Naive thymus-derived CD4-positive, alpha-beta T cell (primary cell): ENCODE measurements at regions not wholly inside any gene's neighbourhood (a gene's known extent, or its start where the extent isn't known, plus 50 kb on each side); places are given as distances from the start of the nearest gene placed in this dataset.

Experiments
- ATAC-seq: fragments of 150-1000 bp; cut with Tn5 transposase; 2 replicates; pipeline ENCODE4 v1.10.0; 2021; ENCODE audit warnings: mild to moderate bottlenecking, moderate library complexity
- CTCF ChIA-PET: fragments of 350-600 bp; sonication (Branson Sonifier 250); formaldehyde crosslinking; loops from one replicate; lab custom pipeline; 2021; ENCODE audit warnings: antibody characterized with exemption; lab: Charles Lee
- POLR2A ChIA-PET: fragments of 350-600 bp; sonication (Branson Sonifier 250); formaldehyde crosslinking; loops from one replicate; lab custom pipeline; 2021; ENCODE audit warnings: antibody characterized with exemption, inconsistent platforms; lab: Charles Lee
- DNase-seq, 9 donors: peaks; one replicate each; pipeline versions ENCODE4 v3.0.0 to v3.0.0-alpha.2; 2020 to 2022; ENCODE audit warnings: mixed read lengths in 1 of 9
- H3K27ac ChIP-seq: one replicate; pipeline ENCODE4 v1.7.0; 2013; ENCODE audit warnings: mild to moderate bottlenecking, low read depth, low read length, moderate library complexity
- H3K27me3 ChIP-seq, 2 donors: one replicate each; pipeline ENCODE4 v1.7.0; 2013; ENCODE audit warnings: low read length in 2 of 2, mild to moderate bottlenecking in 2 of 2, moderate library complexity in 2 of 2; ENCODE audit not compliant: control insufficient read depth in 2 of 2, insufficient read depth in 2 of 2
- H3K36me3 ChIP-seq, 3 experiments: 1 replicate in 2 of 3; 2 replicates in 1 of 3; pipeline ENCODE4 v1.7.0; 2013; ENCODE audit warnings: low read length in 3 of 3, mild to moderate bottlenecking in 3 of 3, moderate library complexity in 1 of 3; ENCODE audit not compliant: insufficient read depth in 3 of 3, control insufficient read depth in 2 of 3
- H3K4me1 ChIP-seq, 2 donors: one replicate each; pipeline ENCODE4 v1.7.0; 2013; ENCODE audit warnings: low read length in 2 of 2, mild to moderate bottlenecking in 2 of 2, moderate library complexity in 1 of 2; ENCODE audit not compliant: control insufficient read depth in 2 of 2, insufficient read depth in 2 of 2
- H3K4me3 ChIP-seq: 2 replicates; pipeline ENCODE4 v1.7.0; 2013; ENCODE audit warnings: mild to moderate bottlenecking, low read length
- H3K9me3 ChIP-seq, 3 experiments: 1 replicate in 2 of 3; 2 replicates in 1 of 3; pipeline ENCODE4 v1.7.0; 2013; ENCODE audit warnings: low read length in 3 of 3; ENCODE audit not compliant: control insufficient read depth in 2 of 3
- H3K27ac Mint-ChIP-seq, 9 donors: one replicate each; pipeline ENCODE4 v1.8.0; 2020 to 2022; ENCODE audit warnings: mixed read lengths in 9 of 9, mild to moderate bottlenecking in 8 of 9, moderate library complexity in 5 of 9, inconsistent platforms in 2 of 9
- H3K27me3 Mint-ChIP-seq, 5 donors: one replicate each; pipeline ENCODE4 v1.8.0; 2021 to 2022; ENCODE audit warnings: mixed read lengths in 5 of 5, mild to moderate bottlenecking in 1 of 5
- H3K36me3 Mint-ChIP-seq, 5 donors: one replicate each; pipeline ENCODE4 v1.8.0; 2020 to 2022; ENCODE audit warnings: mixed read lengths in 5 of 5, mild to moderate bottlenecking in 3 of 5, inconsistent platforms in 1 of 5
- H3K4me1 Mint-ChIP-seq, 7 donors: one replicate each; pipeline ENCODE4 v1.8.0; 2020 to 2022; ENCODE audit warnings: mixed read lengths in 7 of 7, mild to moderate bottlenecking in 3 of 7, inconsistent platforms in 1 of 7
- H3K4me3 Mint-ChIP-seq, 10 donors: one replicate each; pipeline ENCODE4 v1.8.0; 2020 to 2022; ENCODE audit warnings: mild to moderate bottlenecking in 10 of 10, mixed read lengths in 10 of 10, moderate library complexity in 6 of 10, inconsistent platforms in 2 of 10
- H3K9me3 Mint-ChIP-seq, 11 donors: one replicate each; pipeline ENCODE4 v1.8.0; 2020 to 2022; ENCODE audit warnings: mixed read lengths in 11 of 11, mild to moderate bottlenecking in 4 of 11, inconsistent platforms in 1 of 11, moderate library complexity in 1 of 11
- intact Hi-C, 2 donors: fragments of 100-400 bp; cut with micrococcal nuclease; formaldehyde crosslinking; loops; one replicate each; pipeline ENCODE4 v1.15.1; 2023

- Mint-ChIP-seq H3K27me3 (peaks cover 0 to 16% (median 5%) of the 10 kb centered on the region in 5 donors), H3K4me3 (no peak overlapping the region), H3K9me3 (peaks cover 0 to 3% (median 0%) of the 10 kb centered on the region in 11 donors), H3K27ac (no peak overlapping the region), H3K36me3 (no peaks in the 10 kb centered on the region), H3K4me1 (no peaks in the 10 kb centered on the region)
- ChIA-PET POLR2A (no interaction called here), CTCF (no interaction called here)
- intact Hi-C loops, result no loop called here
- Histone ChIP-seq H3K4me1 (no peaks in the 10 kb centered on the region), H3K9me3 (no peaks in the 10 kb centered on the region), H3K4me3 (no peak overlapping the region), H3K27me3 (no peaks in the 10 kb centered on the region), H3K36me3 (no peaks in the 10 kb centered on the region), H3K27ac (no peak overlapping the region)
- DNase-seq (no peak), ATAC-seq (no peak)
These were observed 405.9 kb downstream of the NXPE2 start for GRCh38 chr11:115084231-115084630.

GRCh38 chr11:115085461-115086210, 407.3 kb downstream of the NXPE2 start:
- H3K4me3 ChIP-seq, result no peak overlapping the region
- peaks cover 0 to 5% (median 0%) of the 10 kb centered on the region in 11 donors for H3K9me3 Mint-ChIP-seq
- intact Hi-C loops, result no loop called here
- no peaks in the 10 kb centered on the region for H3K9me3 ChIP-seq
- H3K27me3 ChIP-seq, result no peaks in the 10 kb centered on the region
- H3K4me3 Mint-ChIP-seq, result no peak overlapping the region
- ChIA-PET CTCF (no interaction called here), POLR2A (no interaction called here)
- H3K27ac ChIP-seq, result no peak overlapping the region
- no peak for DNase-seq
- H3K27ac Mint-ChIP-seq, result no peak overlapping the region
- H3K4me1 ChIP-seq, result no peaks in the 10 kb centered on the region
- H3K36me3 ChIP-seq, result no peaks in the 10 kb centered on the region
- peaks cover 0 to 16% (median 4%) of the 10 kb centered on the region in 5 donors for H3K27me3 Mint-ChIP-seq
- no peaks in the 10 kb centered on the region for H3K36me3 Mint-ChIP-seq
- no peaks in the 10 kb centered on the region for H3K4me1 Mint-ChIP-seq
- no peak for ATAC-seq

- Histone ChIP-seq H3K27me3 (no peaks in the 10 kb centered on the region), H3K4me1 (no peaks in the 10 kb centered on the region), H3K9me3 (no peaks in the 10 kb centered on the region), H3K4me3 (no peak overlapping the region), H3K27ac (no peak overlapping the region), H3K36me3 (no peaks in the 10 kb centered on the region)
- no peaks in the 10 kb centered on the region for H3K4me1 Mint-ChIP-seq
- POLR2A ChIA-PET, result no interaction called here
- peaks cover 0 to 5% (median 0%) of the 10 kb centered on the region in 11 donors for H3K9me3 Mint-ChIP-seq
- no peak for ATAC-seq
- H3K36me3 Mint-ChIP-seq, result no peaks in the 10 kb centered on the region
- intact Hi-C loops, result no loop called here
- H3K27ac Mint-ChIP-seq, result no peak overlapping the region
- CTCF ChIA-PET, result no interaction called here
- no peak for DNase-seq
- peaks cover 0 to 16% (median 4%) of the 10 kb centered on the region in 5 donors for H3K27me3 Mint-ChIP-seq
- peak overlapping the region in 1 of 10 donors; percentile 47 for H3K4me3 Mint-ChIP-seq
These were observed 409.5 kb downstream of the NXPE2 start for GRCh38 chr11:115087791-115088190.

GRCh38 chr11:115092516-115092915, 411.7 kb downstream of the CADM1 start:
- no peaks in the 10 kb centered on the region for H3K4me1 Mint-ChIP-seq
- Histone ChIP-seq H3K9me3 (no peaks in the 10 kb centered on the region), H3K4me3 (no peak overlapping the region), H3K4me1 (no peaks in the 10 kb centered on the region), H3K27ac (no peak overlapping the region), H3K36me3 (no peaks in the 10 kb centered on the region), H3K27me3 (no peaks in the 10 kb centered on the region)
- POLR2A ChIA-PET, result no interaction called here
- no peak for DNase-seq
- intact Hi-C loops, result no loop called here
- H3K27ac Mint-ChIP-seq, result no peak overlapping the region
- H3K9me3 Mint-ChIP-seq, result peaks cover 0 to 7% (median 0%) of the 10 kb centered on the region in 11 donors
- H3K4me3 Mint-ChIP-seq, result no peak overlapping the region
- CTCF ChIA-PET, result no interaction called here
- no peak for ATAC-seq
- peaks cover 0 to 13% (median 0%) of the 10 kb centered on the region in 5 donors for H3K27me3 Mint-ChIP-seq
- no peaks in the 10 kb centered on the region for H3K36me3 Mint-ChIP-seq

- Histone ChIP-seq H3K27me3 (no peaks in the 10 kb centered on the region), H3K4me1 (no peaks in the 10 kb centered on the region), H3K36me3 (no peaks in the 10 kb centered on the region), H3K9me3 (no peaks in the 10 kb centered on the region), H3K4me3 (no peak overlapping the region), H3K27ac (no peak overlapping the region)
- DNase-seq, result no peak
- Mint-ChIP-seq H3K27ac (no peak overlapping the region), H3K4me3 (no peak overlapping the region), H3K9me3 (peaks cover 0 to 5% (median 0%) of the 10 kb centered on the region in 11 donors), H3K27me3 (peaks cover 0 to 19% (median 2%) of the 10 kb centered on the region in 5 donors), H3K4me1 (no peaks in the 10 kb centered on the region), H3K36me3 (no peaks in the 10 kb centered on the region)
- no peak for ATAC-seq
- ChIA-PET CTCF (no interaction called here), POLR2A (no interaction called here)
- intact Hi-C loops, result no loop called here
These were observed 406.3 kb downstream of the CADM1 start for GRCh38 chr11:115097796-115098408.

GRCh38 chr11:115100706-115101105, 403.5 kb downstream of the CADM1 start:
- Histone ChIP-seq H3K27ac (no peak overlapping the region), H3K27me3 (no peaks in the 10 kb centered on the region), H3K4me1 (no peaks in the 10 kb centered on the region), H3K9me3 (no peaks in the 10 kb centered on the region), H3K36me3 (no peaks in the 10 kb centered on the region), H3K4me3 (no peak overlapping the region)
- Mint-ChIP-seq H3K27ac (no peak overlapping the region), H3K9me3 (no peaks in the 10 kb centered on the region), H3K4me3 (no peak overlapping the region), H3K36me3 (no peaks in the 10 kb centered on the region), H3K27me3 (peaks cover 0 to 13% (median 6%) of the 10 kb centered on the region in 5 donors), H3K4me1 (no peaks in the 10 kb centered on the region)
- CTCF ChIA-PET, result no interaction called here
- no peak for DNase-seq
- POLR2A ChIA-PET, result no interaction called here
- intact Hi-C loops, result no loop called here
- ATAC-seq, result no peak

GRCh38 chr11:115103921-115104320, 400.3 kb downstream of the CADM1 start:
- CTCF ChIA-PET, result no interaction called here
- H3K9me3 Mint-ChIP-seq, result peaks cover 0 to 3% (median 0%) of the 10 kb centered on the region in 11 donors
- H3K4me3 Mint-ChIP-seq, result no peak overlapping the region
- H3K27me3 ChIP-seq, result no peaks in the 10 kb centered on the region
- no peaks in the 10 kb centered on the region for H3K36me3 Mint-ChIP-seq
- no peak overlapping the region for H3K27ac Mint-ChIP-seq
- DNase-seq (no peak), ATAC-seq (no peak)
- no peak overlapping the region for H3K4me3 ChIP-seq
- H3K27me3 Mint-ChIP-seq, result peaks cover 0 to 11% (median 7%) of the 10 kb centered on the region in 5 donors
- H3K36me3 ChIP-seq, result no peaks in the 10 kb centered on the region
- H3K27ac ChIP-seq, result no peak overlapping the region
- POLR2A ChIA-PET, result no interaction called here
- intact Hi-C loops, result no loop called here
- no peaks in the 10 kb centered on the region for H3K9me3 ChIP-seq
- H3K4me1 ChIP-seq, result no peaks in the 10 kb centered on the region
- H3K4me1 Mint-ChIP-seq, result no peaks in the 10 kb centered on the region
